Progenitor cell of endocrine pancreas (in vitro differentiated cells): ENCODE measurements at regions not wholly inside any gene's neighbourhood (a gene's known extent, or its start where the extent isn't known, plus 50 kb on each side); places are given as distances from the start of the nearest gene placed in this dataset.
"Not testable (repeated sequence)": the region's sequence is repeated elsewhere in the genome, so short reads cannot be mapped to it uniquely, and the experiment has no call there.

Source experiments
- DNase-seq: peaks from one replicate; pipeline ENCODE4 v3.0.0; 2021; ENCODE audit warnings: low spot score; ENCODE audit not compliant: unreplicated experiment
- H3K27ac Mint-ChIP-seq: 2 replicates; pipeline ENCODE4 v1.8.0; 2021; ENCODE audit warnings: mild to moderate bottlenecking, moderate library complexity, mixed read lengths
- H3K27me3 Mint-ChIP-seq: 2 replicates; pipeline ENCODE4 v1.8.0; 2021; ENCODE audit warnings: mixed read lengths
- H3K36me3 Mint-ChIP-seq: 2 replicates; pipeline ENCODE4 v1.8.0; 2022; ENCODE audit warnings: mixed read lengths; ENCODE audit not compliant: insufficient read depth
- H3K4me1 Mint-ChIP-seq: 2 replicates; pipeline ENCODE4 v1.8.0; 2021; ENCODE audit warnings: low read depth, mixed read lengths
- H3K4me3 Mint-ChIP-seq: 2 replicates; pipeline ENCODE4 v1.8.0; 2021; ENCODE audit warnings: low read depth, mild to moderate bottlenecking, moderate library complexity, mixed read lengths
- H3K9me3 Mint-ChIP-seq: 2 replicates; pipeline ENCODE4 v1.8.0; 2021; ENCODE audit warnings: low read depth, mixed read lengths
- CTCF ChIP-seq: fragments of 200-600 bp; sonication (generic); IDR thresholded peaks from one replicate; pipeline ENCODE4 v1.5.0; 2021; ENCODE audit warnings: antibody characterized with exemption, mild to moderate bottlenecking; ENCODE audit not compliant: unreplicated experiment

- no peak overlapping the region for H3K4me3 Mint-ChIP-seq
- DNase-seq: no peak
- H3K27ac Mint-ChIP-seq: no peak overlapping the region
- TF ChIP-seq CTCF: no peak
- H3K36me3 Mint-ChIP-seq: no peaks in the 10 kb centered on the region
- no peaks in the 10 kb centered on the region for H3K4me1 Mint-ChIP-seq
- H3K9me3 Mint-ChIP-seq: peaks cover 17% of the 10 kb centered on the region
- no peaks in the 10 kb centered on the region for H3K27me3 Mint-ChIP-seq
Measured at GRCh38 chr14:38561657-38562056, 305.8 kb upstream of the CLEC14A start.

- no peak for TF ChIP-seq CTCF
- Mint-ChIP-seq H3K4me1 (no peaks in the 10 kb centered on the region), H3K36me3 (no peaks in the 10 kb centered on the region), H3K4me3 (no peak overlapping the region), H3K27me3 (no peaks in the 10 kb centered on the region), H3K27ac (no peak overlapping the region), H3K9me3 (peaks cover 15% of the 10 kb centered on the region)
- DNase-seq: no peak
Measured at GRCh38 chr14:38559711-38560110, 303.8 kb upstream of the CLEC14A start.

GRCh38 chr14:38557391-38557790 lies 301.5 kb upstream of the CLEC14A start:
- H3K27ac Mint-ChIP-seq, H3K27me3 Mint-ChIP-seq, DNase-seq, H3K36me3 Mint-ChIP-seq, H3K4me1 Mint-ChIP-seq, H3K4me3 Mint-ChIP-seq: not testable (repeated sequence)
- peaks cover 12% of the 10 kb centered on the region for H3K9me3 Mint-ChIP-seq

GRCh38 chr14:38556252-38556651 lies 300.4 kb upstream of the CLEC14A start:
- H3K4me3 Mint-ChIP-seq: no peak overlapping the region
- no peak for TF ChIP-seq CTCF
- no peaks in the 10 kb centered on the region for H3K36me3 Mint-ChIP-seq

GRCh38 chr14:38554026-38554425 lies 298.1 kb upstream of the CLEC14A start:
- no peak for TF ChIP-seq CTCF
- no peaks in the 10 kb centered on the region for H3K4me1 Mint-ChIP-seq
- no peak overlapping the region for H3K4me3 Mint-ChIP-seq
- no peaks in the 10 kb centered on the region for H3K36me3 Mint-ChIP-seq
- no peaks in the 10 kb centered on the region for H3K27me3 Mint-ChIP-seq
- peaks cover 6% of the 10 kb centered on the region for H3K9me3 Mint-ChIP-seq
- no peak for DNase-seq
- no peak overlapping the region for H3K27ac Mint-ChIP-seq

More at GRCh38 chr14:38556252-38556651, 300.4 kb upstream of the CLEC14A start:
- Mint-ChIP-seq H3K27me3 (no peaks in the 10 kb centered on the region), H3K4me1 (no peaks in the 10 kb centered on the region), H3K9me3 (peaks cover 12% of the 10 kb centered on the region), H3K27ac (no peak overlapping the region)
- DNase-seq: no peak

- TF ChIP-seq CTCF: no peak
- H3K27ac Mint-ChIP-seq: no peak overlapping the region
- H3K9me3 Mint-ChIP-seq: peaks cover 2% of the 10 kb centered on the region
- no peak overlapping the region for H3K4me3 Mint-ChIP-seq
- no peaks in the 10 kb centered on the region for H3K27me3 Mint-ChIP-seq
- no peaks in the 10 kb centered on the region for H3K4me1 Mint-ChIP-seq
- no peaks in the 10 kb centered on the region for H3K36me3 Mint-ChIP-seq
- no peak for DNase-seq
Measured at GRCh38 chr14:38553586-38553985, 297.7 kb upstream of the CLEC14A start.
